Ascending aorta (tissue), 2 donors: ENCODE measurements at regions not wholly inside any gene's neighbourhood (a gene's known extent, or its start where the extent isn't known, plus 50 kb on each side); places are given as distances from the start of the nearest gene placed in this dataset.

Experiments
- DNase-seq, 2 donors: peaks; one replicate each; pipeline ENCODE4 v3.0.0-alpha.2; 2019; ENCODE audit warnings: low spot score in 2 of 2
- H3K27ac ChIP-seq, 2 donors: fragments of 200-600 bp; sonication (generic); one replicate each; pipeline ENCODE4 v1.5.1; 2016 to 2017; ENCODE audit warnings: mild to moderate bottlenecking in 1 of 2
- H3K27me3 ChIP-seq: fragments of 200-600 bp; sonication (generic); one replicate; pipeline ENCODE4 v1.5.1; 2017
- H3K36me3 ChIP-seq, 2 donors: fragments of 200-600 bp; sonication (generic); one replicate each; pipeline ENCODE4 v1.5.1; 2016
- H3K4me1 ChIP-seq, 2 donors: fragments of 200-600 bp; sonication (generic); one replicate each; pipeline ENCODE4 v1.5.1; 2016 to 2017; ENCODE audit warnings: mild to moderate bottlenecking in 1 of 2
- H3K4me3 ChIP-seq, 2 donors: fragments of 200-600 bp; sonication (generic); one replicate each; pipeline ENCODE4 v1.5.1; 2016 to 2017; ENCODE audit warnings: mild to moderate bottlenecking in 1 of 2
- H3K9me3 ChIP-seq, 2 donors: fragments of 200-600 bp; sonication (generic); one replicate each; pipeline ENCODE4 v1.5.1; 2016
- CTCF ChIP-seq, 3 experiments: fragments of 200-600 bp in 2 of 3; fragments of 450-650 bp in 1 of 3; sonication (generic) in 2 of 3; IDR thresholded peaks; one replicate each; pipeline ENCODE4 v1.5.1; 2016 to 2019; ENCODE audit warnings: antibody characterized with exemption in 3 of 3, mild to moderate bottlenecking in 1 of 3, moderate library complexity in 1 of 3
- intact Hi-C: fragments of 100-400 bp; cut with DNase I; formaldehyde crosslinking; loops from one replicate; pipeline ENCODE4 v1.15.1; 2023

GRCh38 chr20:55745840-55746239 is 259.5 kb downstream of the CBLN4 start:
- no peaks in the 10 kb centered on the region for H3K9me3 ChIP-seq
- H3K4me1 ChIP-seq: no peaks in the 10 kb centered on the region
- no peaks in the 10 kb centered on the region for H3K27me3 ChIP-seq
- H3K4me3 ChIP-seq: no peak overlapping the region
- no peak overlapping the region for H3K27ac ChIP-seq
- H3K36me3 ChIP-seq: no peaks in the 10 kb centered on the region
- no peak for TF ChIP-seq CTCF (IDR thresholded peaks at IDR 0.05)
- no peak for DNase-seq
- intact Hi-C loops: no loop called here

GRCh38 chr20:55744896-55745295 is 260.4 kb downstream of the CBLN4 start:
- Histone ChIP-seq H3K27ac (no peak overlapping the region), H3K4me3 (no peak overlapping the region), H3K4me1 (no peaks in the 10 kb centered on the region), H3K27me3 (no peaks in the 10 kb centered on the region), H3K9me3 (no peaks in the 10 kb centered on the region), H3K36me3 (no peaks in the 10 kb centered on the region)
- TF ChIP-seq CTCF (IDR thresholded peaks at IDR 0.05): no peak
- DNase-seq: no peak
- intact Hi-C loops: no loop called here

GRCh38 chr20:55741801-55742200 is 263.5 kb downstream of the CBLN4 start:
- Histone ChIP-seq H3K4me1 (no peaks in the 10 kb centered on the region), H3K4me3 (no peak overlapping the region), H3K27ac (no peak overlapping the region), H3K27me3 (no peaks in the 10 kb centered on the region), H3K36me3 (no peaks in the 10 kb centered on the region), H3K9me3 (no peaks in the 10 kb centered on the region)
- no peak for TF ChIP-seq CTCF (IDR thresholded peaks at IDR 0.05)
- intact Hi-C loops: no loop called here
- no peak for DNase-seq

GRCh38 chr20:55740076-55740475 is 265.2 kb downstream of the CBLN4 start:
- Histone ChIP-seq H3K9me3 (no peaks in the 10 kb centered on the region), H3K4me1 (no peaks in the 10 kb centered on the region), H3K27ac (no peak overlapping the region), H3K27me3 (no peaks in the 10 kb centered on the region), H3K4me3 (no peak overlapping the region), H3K36me3 (no peaks in the 10 kb centered on the region)
- no peak for DNase-seq
- intact Hi-C loops: no loop called here
- TF ChIP-seq CTCF (IDR thresholded peaks at IDR 0.05): no peak

GRCh38 chr20:55730321-55730720 is 275.0 kb downstream of the CBLN4 start:
- TF ChIP-seq CTCF (IDR thresholded peaks at IDR 0.05): no peak
- Histone ChIP-seq H3K27ac (no peak overlapping the region), H3K4me1 (no peaks in the 10 kb centered on the region), H3K4me3 (no peak overlapping the region), H3K27me3 (no peaks in the 10 kb centered on the region), H3K9me3 (no peaks in the 10 kb centered on the region), H3K36me3 (no peaks in the 10 kb centered on the region)
- DNase-seq: no peak
- intact Hi-C loops: no loop called here

GRCh38 chr20:55714736-55715135 is 290.6 kb downstream of the CBLN4 start:
- no peaks in the 10 kb centered on the region for H3K36me3 ChIP-seq
- H3K9me3 ChIP-seq: peaks cover 0 to 3% of the 10 kb centered on the region in 2 donors
- TF ChIP-seq CTCF (IDR thresholded peaks at IDR 0.05): no peak
- H3K27me3 ChIP-seq: no peaks in the 10 kb centered on the region
- DNase-seq: no peak
- H3K27ac ChIP-seq: no peak overlapping the region
- H3K4me3 ChIP-seq: no peak overlapping the region
- intact Hi-C loops: no loop called here
- H3K4me1 ChIP-seq: no peaks in the 10 kb centered on the region
